ENCODE measurements at regions not wholly inside any gene's neighbourhood (a gene's known extent, or its start where the extent isn't known, plus 50 kb on each side); places are given as distances from the start of the nearest gene placed in this dataset.

DNA sequence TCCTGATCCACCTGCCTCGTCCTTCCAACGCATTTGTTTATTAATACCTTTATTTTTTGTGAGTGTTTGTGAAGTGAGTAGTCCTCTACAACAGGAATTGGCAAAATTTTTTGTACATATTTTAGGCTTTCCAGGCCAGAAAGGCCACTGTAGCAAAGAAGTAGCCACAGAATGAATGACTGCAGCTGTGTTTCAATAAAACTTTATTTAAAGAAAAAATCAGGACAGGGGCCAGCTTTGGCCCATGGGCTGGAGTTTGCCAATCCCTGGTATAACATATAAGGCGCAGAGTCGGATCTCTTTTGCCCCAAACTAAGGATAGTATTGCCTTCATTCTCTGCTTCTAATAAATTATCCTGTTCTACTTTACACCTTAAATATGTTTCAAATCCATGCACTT lies 198.0 kb upstream of the COX10 start:
- Histone ChIP-seq H3K4me1 (peaks cover 6% of the 10 kb centered on the region), H3K27ac (replicated peaks) (no peak overlapping the region), H3K36me3 (no peaks in the 10 kb centered on the region), H3K4me3 (no peak overlapping the region), H3K9me3 (replicated peaks) (peaks cover 16% of the 10 kb centered on the region), H3K27me3 (ENCODE audit: low read depth) (no peaks in the 10 kb centered on the region)
- DNase-seq, result no peak
- intact Hi-C loops (cut with micrococcal nuclease), result no loop called here
- no peak for TF ChIP-seq CTCF (IDR thresholded peaks at IDR 0.05; ENCODE audit: borderline replicate concordance)

DNA sequence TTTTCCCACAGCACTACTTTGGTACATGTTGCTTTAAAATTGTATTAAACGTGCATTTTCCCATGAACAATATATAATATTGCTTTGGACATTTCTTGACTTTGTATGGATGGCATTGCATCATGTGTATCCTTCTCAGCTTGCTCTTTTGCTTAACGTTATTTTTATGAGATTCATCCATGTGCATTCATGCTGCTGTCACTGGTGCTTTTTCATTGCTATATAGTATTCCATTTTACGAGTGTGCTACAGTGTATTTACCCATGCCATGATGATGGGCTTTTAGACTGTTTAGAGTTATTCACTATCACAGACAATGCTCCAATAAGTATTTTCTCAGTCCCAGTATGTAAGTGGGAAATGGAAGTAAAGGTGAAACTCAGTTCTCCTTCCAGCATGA lies 195.2 kb upstream of the COX10 start:
- intact Hi-C loops (cut with micrococcal nuclease), result no loop called here

GRCh38 chr17:13874817-13875216 lies 194.5 kb upstream of the COX10 start:
- DNase-seq, result no peak
- no peaks in the 10 kb centered on the region for H3K27me3 ChIP-seq (ENCODE audit: low read depth)
- H3K4me3 ChIP-seq, result no peak overlapping the region
- peaks cover 8% of the 10 kb centered on the region for H3K9me3 ChIP-seq (replicated peaks)
- intact Hi-C loops (cut with micrococcal nuclease), result no loop called here
- TF ChIP-seq CTCF (IDR thresholded peaks at IDR 0.05; ENCODE audit: borderline replicate concordance), result no peak
- peaks cover 2% of the 10 kb centered on the region for H3K4me1 ChIP-seq
- H3K27ac ChIP-seq (replicated peaks), result no peak overlapping the region
- no peaks in the 10 kb centered on the region for H3K36me3 ChIP-seq

More for the DNA sequence above, 195.2 kb upstream of the COX10 start:
- H3K27ac ChIP-seq (replicated peaks), result no peak overlapping the region
- no peak for DNase-seq
- peaks cover 6% of the 10 kb centered on the region for H3K4me1 ChIP-seq
- no peak for TF ChIP-seq CTCF (IDR thresholded peaks at IDR 0.05; ENCODE audit: borderline replicate concordance)
- no peaks in the 10 kb centered on the region for H3K36me3 ChIP-seq
- H3K4me3 ChIP-seq, result no peak overlapping the region
- H3K27me3 ChIP-seq (ENCODE audit: low read depth), result no peaks in the 10 kb centered on the region
- peaks cover 8% of the 10 kb centered on the region for H3K9me3 ChIP-seq (replicated peaks)

GRCh38 chr17:13879961-13880466 lies 189.3 kb upstream of the COX10 start:
- Histone ChIP-seq H3K4me1 (peaks cover under 1% of the 10 kb centered on the region), H3K36me3 (no peaks in the 10 kb centered on the region), H3K9me3 (replicated peaks) (peaks cover 8% of the 10 kb centered on the region), H3K27ac (replicated peaks) (no peak overlapping the region), H3K4me3 (no peak overlapping the region), H3K27me3 (ENCODE audit: low read depth) (no peaks in the 10 kb centered on the region)
- no peak for TF ChIP-seq CTCF (IDR thresholded peaks at IDR 0.05; ENCODE audit: borderline replicate concordance)
- DNase-seq, result no peak
- intact Hi-C loops (cut with micrococcal nuclease), result no loop called here

DNA sequence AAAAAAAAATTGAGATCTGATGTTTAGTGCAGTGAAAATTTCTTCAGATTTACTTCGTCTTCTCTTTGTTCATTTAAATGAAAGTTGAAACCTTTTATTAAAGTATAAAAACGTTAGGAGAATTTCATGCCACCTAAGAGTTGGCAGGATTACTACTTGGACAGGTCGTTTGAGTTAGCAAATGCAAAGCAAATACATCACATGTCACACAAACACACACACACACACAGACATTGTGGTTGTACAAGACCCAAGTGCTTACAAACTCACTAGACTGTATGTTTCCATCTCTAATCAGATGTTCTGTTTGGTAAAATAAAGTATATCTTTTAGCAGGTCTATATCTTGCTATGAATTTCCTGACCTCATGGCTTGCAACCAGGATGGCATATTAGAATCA lies 185.6 kb upstream of the COX10 start:
- H3K27me3 ChIP-seq (ENCODE audit: low read depth), result no peaks in the 10 kb centered on the region
- intact Hi-C loops (cut with micrococcal nuclease), result no loop called here
- no peak for TF ChIP-seq CTCF (IDR thresholded peaks at IDR 0.05; ENCODE audit: borderline replicate concordance)
- H3K27ac ChIP-seq (replicated peaks), result no peak overlapping the region
- no peak for DNase-seq
- H3K4me3 ChIP-seq, result no peak overlapping the region
- H3K4me1 ChIP-seq, result peaks cover 14% of the 10 kb centered on the region
- H3K36me3 ChIP-seq, result no peaks in the 10 kb centered on the region
- peaks cover 8% of the 10 kb centered on the region for H3K9me3 ChIP-seq (replicated peaks)
